ENCODE measurements at regions not wholly inside any gene's neighbourhood (a gene's known extent, or its start where the extent isn't known, plus 50 kb on each side); places are given as distances from the start of the nearest gene placed in this dataset.
"Not testable (repeated sequence)": the region's sequence is repeated elsewhere in the genome, so short reads cannot be mapped to it uniquely, and the experiment has no call there.

GRCh38 chr4:175326796-175327195 lies 408.6 kb downstream of the ADAM29 start:
- no peaks in the 10 kb centered on the region for H3K27me3 ChIP-seq (ENCODE audit: control insufficient read depth, insufficient read depth, low read length)
- no peak overlapping the region for H3K4me3 ChIP-seq (ENCODE audit: low read depth, low read length)
- Mint-ChIP-seq H3K9me3 (peaks cover 1 to 17% (median 8%) of the 10 kb centered on the region in 7 donors), H3K4me3 (no peak overlapping the region), H3K36me3 (no peaks in the 10 kb centered on the region), H3K27ac (no peak overlapping the region), H3K4me1 (no peaks in the 10 kb centered on the region), H3K27me3 (no peaks in the 10 kb centered on the region)
- DNase-seq, result no peak
- no peaks in the 10 kb centered on the region for H3K9me3 ChIP-seq (ENCODE audit: control insufficient read depth in 2 of 2, low read length in 2 of 2)
- H3K36me3 ChIP-seq (ENCODE audit: control insufficient read depth, insufficient read depth, low read length), result no peaks in the 10 kb centered on the region
- H3K4me1 ChIP-seq (ENCODE audit: control insufficient read depth, insufficient read depth, low read length, poor library complexity, severe bottlenecking), result no peaks in the 10 kb centered on the region
- ATAC-seq (ENCODE audit: low read depth in 2 of 2), result no peak
- H3K27ac ChIP-seq (ENCODE audit: insufficient read depth, low read length, poor library complexity, severe bottlenecking), result no peak overlapping the region

DNA sequence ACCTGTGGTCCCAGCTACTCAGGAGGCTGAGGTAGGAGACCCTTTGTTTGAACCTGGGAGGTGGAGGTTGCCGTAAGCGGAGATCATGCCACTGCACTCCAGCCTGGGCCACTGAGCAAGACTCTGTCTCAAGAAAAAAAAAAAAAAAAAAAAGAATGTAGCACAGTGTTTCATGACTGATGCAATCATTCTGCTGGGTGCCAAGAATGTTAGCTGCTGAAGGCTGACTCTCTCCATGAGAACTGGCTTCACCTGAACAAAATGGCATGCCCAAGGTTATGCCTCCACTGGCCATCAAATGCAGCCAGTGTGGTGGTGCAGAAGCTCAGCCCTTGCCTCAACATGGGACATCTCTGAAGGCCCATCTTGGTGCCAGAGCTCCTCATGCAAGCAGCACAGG lies 412.1 kb downstream of the ADAM29 start:
- ATAC-seq (ENCODE audit: low read depth in 2 of 2), result no peak

GRCh38 chr4:175330652-175331051 lies 412.5 kb downstream of the ADAM29 start:
- peaks cover 0 to 2% of the 10 kb centered on the region in 2 experiments for H3K9me3 ChIP-seq (ENCODE audit: control insufficient read depth in 2 of 2, low read length in 2 of 2)
- no peak overlapping the region for H3K27ac ChIP-seq (ENCODE audit: insufficient read depth, low read length, poor library complexity, severe bottlenecking)
- H3K4me1 ChIP-seq (ENCODE audit: control insufficient read depth, insufficient read depth, low read length, poor library complexity, severe bottlenecking), result no peaks in the 10 kb centered on the region
- no peaks in the 10 kb centered on the region for H3K36me3 ChIP-seq (ENCODE audit: control insufficient read depth, insufficient read depth, low read length)
- H3K4me3 Mint-ChIP-seq, result no peak overlapping the region
- no peaks in the 10 kb centered on the region for H3K36me3 Mint-ChIP-seq
- H3K4me3 ChIP-seq (ENCODE audit: low read depth, low read length), result no peak overlapping the region
- no peak overlapping the region for H3K27ac Mint-ChIP-seq
- ATAC-seq (ENCODE audit: low read depth in 2 of 2) (no peak), DNase-seq (no peak)
- no peaks in the 10 kb centered on the region for H3K27me3 Mint-ChIP-seq
- H3K9me3 Mint-ChIP-seq, result peaks cover 0 to 8% (median 4%) of the 10 kb centered on the region in 7 donors
- no peaks in the 10 kb centered on the region for H3K4me1 Mint-ChIP-seq
- no peaks in the 10 kb centered on the region for H3K27me3 ChIP-seq (ENCODE audit: control insufficient read depth, insufficient read depth, low read length)

More for the DNA sequence above, 412.1 kb downstream of the ADAM29 start:
- no peak overlapping the region for H3K4me3 Mint-ChIP-seq
- H3K9me3 Mint-ChIP-seq, result peaks cover 0 to 8% (median 4%) of the 10 kb centered on the region in 7 donors
- H3K36me3 Mint-ChIP-seq, result no peaks in the 10 kb centered on the region
- no peak overlapping the region for H3K27ac ChIP-seq (ENCODE audit: insufficient read depth, low read length, poor library complexity, severe bottlenecking)
- no peak overlapping the region for H3K4me3 ChIP-seq (ENCODE audit: low read depth, low read length)
- H3K36me3 ChIP-seq (ENCODE audit: control insufficient read depth, insufficient read depth, low read length), result no peaks in the 10 kb centered on the region
- H3K27me3 ChIP-seq (ENCODE audit: control insufficient read depth, insufficient read depth, low read length), result no peaks in the 10 kb centered on the region
- H3K4me1 Mint-ChIP-seq, result no peaks in the 10 kb centered on the region
- peaks cover 0 to 2% of the 10 kb centered on the region in 2 experiments for H3K9me3 ChIP-seq (ENCODE audit: control insufficient read depth in 2 of 2, low read length in 2 of 2)
- no peaks in the 10 kb centered on the region for H3K4me1 ChIP-seq (ENCODE audit: control insufficient read depth, insufficient read depth, low read length, poor library complexity, severe bottlenecking)
- no peak for DNase-seq
- no peaks in the 10 kb centered on the region for H3K27me3 Mint-ChIP-seq
- H3K27ac Mint-ChIP-seq, result no peak overlapping the region

DNA sequence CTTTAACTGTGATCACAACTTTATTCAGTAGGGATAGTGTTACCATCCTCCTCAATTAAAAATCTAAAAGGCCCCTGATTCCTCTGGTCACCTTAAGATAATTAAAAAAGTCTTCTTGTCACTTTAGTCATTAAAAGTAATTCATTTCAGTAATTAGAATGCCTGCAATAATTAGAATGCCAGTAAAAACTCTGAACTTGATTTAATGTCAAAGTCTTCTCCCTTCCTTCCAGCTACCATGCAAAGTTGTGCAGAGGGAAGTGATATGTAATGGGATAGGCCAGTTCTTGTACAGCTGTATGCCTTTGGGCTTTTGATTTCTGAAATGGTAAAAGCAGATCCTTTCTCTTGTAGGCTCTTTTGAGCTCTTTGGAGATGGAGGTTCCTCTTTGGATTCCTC lies 417.2 kb downstream of the ADAM29 start:
- DNase-seq, result no peak
- no peaks in the 10 kb centered on the region for H3K4me1 Mint-ChIP-seq

GRCh38 chr4:175336570-175336969 lies 418.4 kb downstream of the ADAM29 start:
- H3K27me3 ChIP-seq (ENCODE audit: control insufficient read depth, insufficient read depth, low read length); H3K36me3 ChIP-seq (ENCODE audit: control insufficient read depth, insufficient read depth, low read length); H3K4me1 Mint-ChIP-seq; H3K27me3 Mint-ChIP-seq; H3K27ac Mint-ChIP-seq; H3K9me3 ChIP-seq (ENCODE audit: control insufficient read depth in 2 of 2, low read length in 2 of 2); DNase-seq; H3K36me3 Mint-ChIP-seq; H3K27ac ChIP-seq (ENCODE audit: insufficient read depth, low read length, poor library complexity, severe bottlenecking); H3K4me3 Mint-ChIP-seq; H3K4me3 ChIP-seq (ENCODE audit: low read depth, low read length); H3K4me1 ChIP-seq (ENCODE audit: control insufficient read depth, insufficient read depth, low read length, poor library complexity, severe bottlenecking); H3K9me3 Mint-ChIP-seq; ATAC-seq (ENCODE audit: low read depth in 2 of 2): not testable (repeated sequence)

More for the DNA sequence above, 417.2 kb downstream of the ADAM29 start:
- Histone ChIP-seq H3K4me1 (ENCODE audit: control insufficient read depth, insufficient read depth, low read length, poor library complexity, severe bottlenecking) (no peaks in the 10 kb centered on the region), H3K27me3 (ENCODE audit: control insufficient read depth, insufficient read depth, low read length) (no peaks in the 10 kb centered on the region), H3K9me3 (ENCODE audit: control insufficient read depth in 2 of 2, low read length in 2 of 2) (peaks cover 0 to 2% of the 10 kb centered on the region in 2 experiments), H3K27ac (ENCODE audit: insufficient read depth, low read length, poor library complexity, severe bottlenecking) (no peak overlapping the region), H3K36me3 (ENCODE audit: control insufficient read depth, insufficient read depth, low read length) (no peaks in the 10 kb centered on the region), H3K4me3 (ENCODE audit: low read depth, low read length) (no peak overlapping the region)
- Mint-ChIP-seq H3K36me3 (no peaks in the 10 kb centered on the region), H3K27me3 (no peaks in the 10 kb centered on the region), H3K4me3 (no peak overlapping the region), H3K9me3 (peaks cover 0 to 5% (median 2%) of the 10 kb centered on the region in 7 donors), H3K27ac (no peak overlapping the region)
- ATAC-seq (ENCODE audit: low read depth in 2 of 2), result no peak

GRCh38 chr4:175339100-175339707 lies 421.0 kb downstream of the ADAM29 start:
- no peak overlapping the region for H3K4me3 ChIP-seq (ENCODE audit: low read depth, low read length)
- Mint-ChIP-seq H3K27ac (no peak overlapping the region), H3K9me3 (peaks cover 0 to 10% (median 4%) of the 10 kb centered on the region in 7 donors), H3K27me3 (no peaks in the 10 kb centered on the region), H3K36me3 (no peaks in the 10 kb centered on the region), H3K4me3 (no peak overlapping the region), H3K4me1 (no peaks in the 10 kb centered on the region)
- H3K36me3 ChIP-seq (ENCODE audit: control insufficient read depth, insufficient read depth, low read length), result no peaks in the 10 kb centered on the region
- DNase-seq (no peak), ATAC-seq (ENCODE audit: low read depth in 2 of 2) (no peak)
- no peaks in the 10 kb centered on the region for H3K4me1 ChIP-seq (ENCODE audit: control insufficient read depth, insufficient read depth, low read length, poor library complexity, severe bottlenecking)
- H3K27me3 ChIP-seq (ENCODE audit: control insufficient read depth, insufficient read depth, low read length), result no peaks in the 10 kb centered on the region
- no peaks in the 10 kb centered on the region for H3K9me3 ChIP-seq (ENCODE audit: control insufficient read depth in 2 of 2, low read length in 2 of 2)
- H3K27ac ChIP-seq (ENCODE audit: insufficient read depth, low read length, poor library complexity, severe bottlenecking), result no peak overlapping the region

GRCh38 chr4:175341203-175341755 lies 423.1 kb downstream of the ADAM29 start:
- Histone ChIP-seq H3K36me3 (ENCODE audit: control insufficient read depth, insufficient read depth, low read length) (no peaks in the 10 kb centered on the region), H3K4me3 (ENCODE audit: low read depth, low read length) (no peak overlapping the region), H3K27ac (ENCODE audit: insufficient read depth, low read length, poor library complexity, severe bottlenecking) (no peak overlapping the region), H3K27me3 (ENCODE audit: control insufficient read depth, insufficient read depth, low read length) (no peaks in the 10 kb centered on the region), H3K4me1 (ENCODE audit: control insufficient read depth, insufficient read depth, low read length, poor library complexity, severe bottlenecking) (no peaks in the 10 kb centered on the region), H3K9me3 (ENCODE audit: control insufficient read depth in 2 of 2, low read length in 2 of 2) (no peaks in the 10 kb centered on the region)
- H3K27me3 Mint-ChIP-seq, result no peaks in the 10 kb centered on the region
- no peaks in the 10 kb centered on the region for H3K4me1 Mint-ChIP-seq
- H3K9me3 Mint-ChIP-seq, result peaks cover 0 to 16% (median 5%) of the 10 kb centered on the region in 7 donors
- no peak overlapping the region for H3K27ac Mint-ChIP-seq
- no peak overlapping the region for H3K4me3 Mint-ChIP-seq
- DNase-seq, result no peak
- no peak for ATAC-seq (ENCODE audit: low read depth in 2 of 2)
- H3K36me3 Mint-ChIP-seq, result no peaks in the 10 kb centered on the region

DNA sequence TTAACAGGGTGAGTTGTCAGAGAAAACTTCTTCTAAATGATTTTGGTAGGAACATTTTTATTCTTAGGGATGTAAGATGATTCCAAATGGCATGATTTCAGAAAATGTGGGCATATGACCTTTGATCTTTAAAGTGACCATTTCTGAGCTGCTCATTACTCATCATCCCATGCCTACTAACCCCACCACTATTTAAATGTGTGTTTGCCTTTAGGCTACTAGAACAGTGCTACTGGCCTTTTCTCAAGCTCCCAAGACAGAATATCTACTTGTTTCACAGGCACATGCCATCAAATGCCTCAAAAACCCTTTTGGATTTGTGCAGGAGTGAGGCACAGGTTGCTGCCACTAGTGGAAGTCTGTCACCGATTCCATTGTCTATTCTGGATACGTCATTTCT lies 428.2 kb downstream of the ADAM29 start:
- DNase-seq, result no peak
- Mint-ChIP-seq H3K36me3 (no peaks in the 10 kb centered on the region), H3K4me3 (no peak overlapping the region), H3K4me1 (no peaks in the 10 kb centered on the region), H3K27ac (no peak overlapping the region), H3K27me3 (no peaks in the 10 kb centered on the region), H3K9me3 (peaks cover 0 to 16% (median 8%) of the 10 kb centered on the region in 7 donors)
- no peak overlapping the region for H3K27ac ChIP-seq (ENCODE audit: insufficient read depth, low read length, poor library complexity, severe bottlenecking)
- no peak for ATAC-seq (ENCODE audit: low read depth in 2 of 2)
- no peaks in the 10 kb centered on the region for H3K27me3 ChIP-seq (ENCODE audit: control insufficient read depth, insufficient read depth, low read length)
- no peak overlapping the region for H3K4me3 ChIP-seq (ENCODE audit: low read depth, low read length)
- no peaks in the 10 kb centered on the region for H3K36me3 ChIP-seq (ENCODE audit: control insufficient read depth, insufficient read depth, low read length)
- H3K9me3 ChIP-seq (ENCODE audit: control insufficient read depth in 2 of 2, low read length in 2 of 2), result no peaks in the 10 kb centered on the region
- no peaks in the 10 kb centered on the region for H3K4me1 ChIP-seq (ENCODE audit: control insufficient read depth, insufficient read depth, low read length, poor library complexity, severe bottlenecking)

Data from CD4-positive, CD25-positive, alpha-beta regulatory T cell (primary cell).